HEK293T (cell line): ENCODE measurements at regions not wholly inside any gene's neighbourhood (a gene's known extent, or its start where the extent isn't known, plus 50 kb on each side); places are given as distances from the start of the nearest gene placed in this dataset.

ENCODE experiments used
- ARNT ChIP-seq: fragments of 450-650 bp; IDR thresholded peaks from 2 replicates; pipeline ENCODE4 v1.6.1; 2017; ENCODE audit warnings: mild to moderate bottlenecking
- BHLHE40 ChIP-seq: fragments of 450-650 bp; IDR thresholded peaks from 2 replicates; pipeline ENCODE4 v1.6.1; 2016; ENCODE audit warnings: mild to moderate bottlenecking, moderate library complexity, borderline replicate concordance
- ELF4 ChIP-seq: fragments of 450-650 bp; IDR thresholded peaks from 2 replicates; pipeline ENCODE4 v1.6.1; 2017; ENCODE audit warnings: antibody characterized with exemption
- FOXA1 ChIP-seq: fragments of 450-650 bp; IDR thresholded peaks from 2 replicates; pipeline ENCODE4 v1.6.1; 2016; ENCODE audit warnings: mild to moderate bottlenecking
- FOXK2 ChIP-seq: fragments of 450-650 bp; IDR thresholded peaks from 2 replicates; pipeline ENCODE4 v1.6.1; 2016; ENCODE audit warnings: mild to moderate bottlenecking
- FOXM1 ChIP-seq: fragments of 450-650 bp; IDR thresholded peaks from 2 replicates; pipeline ENCODE4 v1.6.1; 2017; ENCODE audit warnings: mild to moderate bottlenecking, borderline replicate concordance
- LEF1 ChIP-seq: fragments of 450-650 bp; IDR thresholded peaks from 2 replicates; pipeline ENCODE4 v1.6.1; 2017; ENCODE audit warnings: mild to moderate bottlenecking, borderline replicate concordance
- NFRKB ChIP-seq: fragments of 450-650 bp; IDR thresholded peaks from 2 replicates; pipeline ENCODE4 v1.6.1; 2016; ENCODE audit warnings: mild to moderate bottlenecking, moderate library complexity
- PKNOX1 ChIP-seq: fragments of 450-650 bp; IDR thresholded peaks from 2 replicates; pipeline ENCODE4 v1.6.1; 2016
- SP1 ChIP-seq: fragments of 450-650 bp; IDR thresholded peaks from 2 replicates; pipeline ENCODE4 v1.6.1; 2017
- SUZ12 ChIP-seq: fragments of 450-650 bp; IDR thresholded peaks from 2 replicates; pipeline ENCODE4 v1.6.1; 2016; ENCODE audit warnings: mild to moderate bottlenecking
- TARDBP ChIP-seq: fragments of 450-650 bp; IDR thresholded peaks from 2 replicates; pipeline ENCODE4 v1.6.1; 2016
- ZNF384 ChIP-seq: fragments of 450-650 bp; IDR thresholded peaks from 2 replicates; pipeline ENCODE4 v1.6.1; 2016

- TF ChIP-seq BHLHE40: no peak
- no peak for TF ChIP-seq ELF4
- no peak for TF ChIP-seq FOXA1
- TF ChIP-seq SUZ12: no peak
- TF ChIP-seq TARDBP: no peak
- no peak for TF ChIP-seq FOXK2
- TF ChIP-seq ARNT: no peak
- no peak for TF ChIP-seq SP1
- TF ChIP-seq NFRKB: no peak
- no peak for TF ChIP-seq PKNOX1
- no peak for TF ChIP-seq FOXM1
- TF ChIP-seq ZNF384: no peak
- TF ChIP-seq LEF1: no peak
Measured at GRCh38 chr14:65867333-65867732, 454.8 kb downstream of the FUT8 start.
